ENCODE measurements at regions not wholly inside any gene's neighbourhood (a gene's known extent, or its start where the extent isn't known, plus 50 kb on each side); places are given as distances from the start of the nearest gene placed in this dataset.
"Not testable (repeated sequence)": the region's sequence is repeated elsewhere in the genome, so short reads cannot be mapped to it uniquely, and the experiment has no call there.

- no peak for DNase-seq
These were observed 533.9 kb upstream of the LRFN5 start for GRCh38 chr14:41072776-41073175.

GRCh38 chr14:41071351-41071750, 535.3 kb upstream of the LRFN5 start:
- no peak for DNase-seq

GRCh38 chr14:41062826-41063225, 543.9 kb upstream of the LRFN5 start:
- no peak for DNase-seq

- DNase-seq: no peak
These were observed 551.1 kb upstream of the LRFN5 start for GRCh38 chr14:41055589-41055988.

GRCh38 chr14:41051801-41052200, 554.9 kb upstream of the LRFN5 start:
- DNase-seq: no peak

GRCh38 chr14:41047763-41048162, 558.9 kb upstream of the LRFN5 start:
- no peak for DNase-seq

GRCh38 chr14:41037388-41037787, 569.3 kb upstream of the LRFN5 start:
- peak in 2 of 3 donors; percentile 1 to 3 for DNase-seq

GRCh38 chr14:41034969-41035368, 571.7 kb upstream of the LRFN5 start:
- DNase-seq: no peak

- DNase-seq: no peak
These were observed 583.7 kb upstream of the LRFN5 start for GRCh38 chr14:41022932-41023331.

- no peak for DNase-seq
These were observed 590.5 kb upstream of the LRFN5 start for GRCh38 chr14:41016213-41016612.

- no peak for DNase-seq
These were observed 606.3 kb upstream of the LRFN5 start for GRCh38 chr14:41000350-41000749.

GRCh38 chr14:40989260-40989659, 617.4 kb upstream of the LRFN5 start:
- no peak for DNase-seq

- DNase-seq: no peak
These were observed 619.2 kb upstream of the LRFN5 start for GRCh38 chr14:40987481-40987880.

- no peak for DNase-seq
These were observed 620.0 kb upstream of the LRFN5 start for GRCh38 chr14:40986655-40987054.

GRCh38 chr14:40985584-40985983, 621.1 kb upstream of the LRFN5 start:
- no peak for DNase-seq

- peak in 2 of 3 donors; percentile 6 to 29 for DNase-seq
These were observed 623.1 kb upstream of the LRFN5 start for GRCh38 chr14:40983604-40984003.

- no peak for DNase-seq
These were observed 625.4 kb upstream of the LRFN5 start for GRCh38 chr14:40981247-40981646.

- DNase-seq: not testable (repeated sequence)
These were observed 646.4 kb upstream of the LRFN5 start for GRCh38 chr14:40960257-40960656.

GRCh38 chr14:40955131-40955505, 651.6 kb upstream of the LRFN5 start:
- no peak for DNase-seq

GRCh38 chr14:40954448-40955130, 652.1 kb upstream of the LRFN5 start:
- DNase-seq: not testable (repeated sequence)

GRCh38 chr14:40944521-40944920, 662.2 kb upstream of the LRFN5 start:
- no peak for DNase-seq

GRCh38 chr14:40936861-40937260, 669.8 kb upstream of the LRFN5 start:
- DNase-seq: no peak

GRCh38 chr14:40920380-40920779, 686.3 kb upstream of the LRFN5 start:
- no peak for DNase-seq

- no peak for DNase-seq
These were observed 695.5 kb upstream of the LRFN5 start for GRCh38 chr14:40911141-40911540.
